IPS-NIHi11 (cell line): ENCODE measurements at regions not wholly inside any gene's neighbourhood (a gene's known extent, or its start where the extent isn't known, plus 50 kb on each side); places are given as distances from the start of the nearest gene placed in this dataset.

Experiments
- DNase-seq: peaks from one replicate; pipeline ENCODE4 v3.0.0; 2012; ENCODE audit warnings: mixed read lengths, low spot score

DNA sequence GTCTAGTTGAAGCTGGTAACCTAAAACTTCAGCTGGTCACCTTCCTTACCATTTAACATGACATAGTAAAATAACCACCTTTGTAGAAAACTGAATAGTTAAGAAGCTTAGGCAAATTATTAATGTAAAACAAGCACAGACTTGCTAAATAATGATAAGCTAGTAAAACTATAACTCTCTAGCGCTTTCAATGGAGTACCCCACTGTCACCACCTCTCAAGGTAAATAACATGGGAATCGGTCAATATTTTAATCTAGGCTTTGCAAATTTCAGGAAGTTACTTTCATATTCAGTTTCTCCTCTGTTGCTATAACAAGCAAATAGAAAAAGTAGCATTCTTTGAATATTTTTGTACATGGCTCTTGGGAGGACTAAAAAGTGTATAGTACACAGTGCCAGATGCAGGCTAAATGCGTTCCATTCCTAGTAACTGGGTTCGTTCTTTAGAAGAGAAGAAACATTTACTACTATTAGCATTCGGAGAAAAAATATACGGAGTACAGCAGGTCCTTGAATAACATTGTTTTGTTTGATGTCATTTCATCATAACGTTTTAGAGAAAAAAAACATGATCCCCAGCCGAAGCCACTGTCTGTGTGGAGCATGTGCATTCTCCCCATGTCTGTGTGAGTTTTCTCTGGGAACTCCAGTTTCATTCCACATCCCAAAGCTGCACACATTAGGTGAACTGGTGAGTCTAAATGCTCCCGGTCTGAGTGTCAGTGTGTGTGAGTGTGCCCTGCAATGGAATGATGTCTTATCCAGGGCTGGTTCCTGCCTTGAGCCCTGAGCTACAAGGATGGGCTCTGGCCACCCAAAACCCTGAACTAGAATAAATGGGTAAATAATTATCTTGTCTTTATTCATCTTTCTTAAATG is 52.5 kb downstream of the EPRS1 start:
- DNase-seq, result no peak

DNA sequence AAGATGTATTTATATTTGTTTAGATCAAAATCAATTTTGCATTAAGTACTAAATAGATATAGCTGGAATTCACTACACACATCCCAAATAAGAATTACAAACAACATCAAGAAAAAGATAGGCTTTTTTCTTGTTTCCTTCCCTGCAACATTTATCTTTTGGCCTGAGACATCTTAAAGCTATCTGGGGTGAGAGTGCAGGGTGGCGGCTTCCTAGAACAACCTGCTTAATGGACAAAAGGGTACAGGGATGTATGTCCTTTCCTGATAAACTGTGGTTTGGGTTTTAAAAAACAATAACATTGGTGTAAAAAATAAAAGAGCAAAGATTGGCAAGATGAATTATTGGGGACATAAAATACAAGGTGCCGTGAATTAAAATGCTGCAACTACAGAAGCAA is 54.4 kb downstream of the EPRS1 start:
- DNase-seq, result no peak

DNA sequence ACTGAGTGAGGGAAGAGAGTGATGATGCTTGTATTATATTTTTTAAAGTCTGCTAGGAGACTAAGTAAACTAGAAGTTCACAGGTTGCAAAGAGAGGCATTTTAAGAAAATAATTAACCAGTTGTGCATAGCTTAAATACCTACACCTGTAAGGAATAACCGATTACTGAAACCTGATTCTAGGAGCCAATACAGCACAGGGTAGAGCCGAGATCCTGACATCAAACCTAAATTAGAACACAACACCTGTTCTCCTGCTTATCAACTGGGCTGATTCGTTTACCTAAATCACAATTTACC is 54.8 kb downstream of the EPRS1 start:
- no peak for DNase-seq

DNA sequence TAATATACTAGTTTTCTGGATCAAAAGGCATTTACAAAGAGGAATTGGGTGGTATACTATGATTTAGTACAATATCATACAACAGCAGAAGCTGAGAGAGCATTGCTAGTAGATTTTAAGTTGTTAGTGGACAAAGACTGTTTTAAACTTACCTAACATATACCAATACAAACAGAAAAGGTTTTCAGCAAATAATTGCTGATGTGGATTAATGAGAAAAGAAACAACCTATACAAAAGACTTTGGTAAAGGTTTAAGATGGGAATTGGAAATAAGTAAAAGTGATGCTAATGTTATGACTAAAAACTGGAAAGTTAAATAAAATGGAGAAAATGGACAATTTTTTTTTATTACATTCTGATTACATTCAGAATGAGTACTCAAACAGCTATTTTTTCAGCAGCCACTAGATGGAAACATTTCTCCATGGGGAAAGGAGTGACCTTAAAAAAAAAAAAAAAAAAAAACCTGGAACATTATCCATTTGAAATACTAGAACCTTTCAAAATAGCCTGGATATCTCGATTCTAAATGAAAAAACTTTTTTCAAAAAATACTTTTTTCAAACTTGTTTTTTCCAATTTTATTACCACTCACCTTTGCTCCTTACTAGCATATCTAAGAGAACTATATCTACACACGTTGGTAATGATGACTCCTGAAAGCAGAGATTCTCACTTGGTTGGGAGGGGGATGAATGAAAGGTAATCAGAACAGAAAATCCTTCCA is 55.4 kb downstream of the EPRS1 start:
- DNase-seq, result peak; percentile 14

DNA sequence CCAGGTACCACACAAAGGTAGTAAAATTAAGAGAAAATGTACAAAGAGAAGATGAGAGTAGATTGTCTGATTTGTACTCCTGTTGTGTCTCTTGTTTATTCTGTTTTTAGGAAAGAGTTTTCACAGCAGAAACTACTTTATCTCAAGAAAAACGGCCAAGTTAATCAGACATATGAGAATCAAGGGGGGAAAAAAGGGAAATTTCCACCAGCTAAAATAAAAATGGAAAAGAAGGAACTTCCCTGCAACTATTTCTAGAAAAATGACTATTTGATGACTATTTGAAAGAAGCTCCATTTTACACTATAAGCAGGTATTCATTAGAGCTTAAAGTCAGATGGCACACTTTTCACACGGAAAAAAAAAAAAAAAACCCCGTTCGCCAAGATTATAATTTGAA is 56.5 kb downstream of the EPRS1 start:
- no peak for DNase-seq

DNA sequence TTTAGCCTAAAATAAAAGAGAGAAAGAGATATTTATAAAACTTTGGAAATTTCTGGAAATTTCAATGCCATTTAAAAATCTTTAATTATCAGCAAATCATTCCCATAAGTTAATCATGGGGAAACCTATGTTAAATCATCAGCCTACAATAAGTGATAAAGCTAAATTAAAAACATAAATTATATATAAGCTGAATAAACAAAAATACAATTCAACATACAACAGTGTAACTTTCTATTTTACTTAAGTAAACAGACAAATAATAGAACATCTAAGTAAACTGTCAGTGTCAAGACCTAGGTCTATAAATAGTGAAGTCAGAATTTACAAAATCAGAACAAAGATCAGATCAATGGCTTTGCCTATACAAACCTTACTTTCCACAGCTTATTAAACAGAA is 57.5 kb downstream of the EPRS1 start:
- no peak for DNase-seq

DNA sequence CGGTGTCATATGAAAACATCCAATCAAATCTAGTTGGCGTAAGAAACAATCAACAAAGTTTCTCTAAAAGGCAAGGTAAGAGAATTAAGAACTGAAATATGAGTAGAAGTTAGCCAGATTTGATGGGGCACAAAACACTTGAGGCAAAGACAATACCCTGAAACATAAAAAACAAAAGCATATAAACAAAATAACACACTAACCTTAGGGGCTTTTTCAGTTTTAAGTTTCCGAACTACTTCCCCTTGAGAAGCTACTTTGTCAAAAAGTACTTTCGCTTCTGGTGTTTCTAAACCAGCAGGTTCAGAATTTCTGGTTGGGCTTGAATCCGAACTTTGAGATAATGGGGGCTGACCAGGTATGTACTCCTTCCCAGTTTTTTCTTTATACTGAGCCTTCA is 57.9 kb downstream of the EPRS1 start:
- no peak for DNase-seq

DNA sequence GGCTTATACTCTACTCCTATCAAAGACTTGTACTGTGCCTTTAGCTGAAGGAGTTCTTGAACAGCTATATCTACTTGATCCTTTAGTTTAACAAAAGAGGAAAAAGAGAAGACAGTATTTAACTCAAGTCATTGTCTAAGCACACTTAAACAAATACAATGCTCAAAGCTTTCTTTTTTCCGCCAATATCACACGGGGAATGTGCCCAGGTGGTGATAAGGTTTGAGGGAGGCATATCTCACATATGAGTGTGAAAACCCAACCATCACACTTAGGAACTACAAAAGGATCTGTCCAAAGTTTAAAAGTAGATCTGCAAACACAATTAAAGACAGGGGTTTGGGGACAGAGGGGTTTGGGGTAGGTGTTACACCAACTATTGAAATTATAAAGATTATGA is 59.0 kb upstream of the SLC30A10 start:
- no peak for DNase-seq

DNA sequence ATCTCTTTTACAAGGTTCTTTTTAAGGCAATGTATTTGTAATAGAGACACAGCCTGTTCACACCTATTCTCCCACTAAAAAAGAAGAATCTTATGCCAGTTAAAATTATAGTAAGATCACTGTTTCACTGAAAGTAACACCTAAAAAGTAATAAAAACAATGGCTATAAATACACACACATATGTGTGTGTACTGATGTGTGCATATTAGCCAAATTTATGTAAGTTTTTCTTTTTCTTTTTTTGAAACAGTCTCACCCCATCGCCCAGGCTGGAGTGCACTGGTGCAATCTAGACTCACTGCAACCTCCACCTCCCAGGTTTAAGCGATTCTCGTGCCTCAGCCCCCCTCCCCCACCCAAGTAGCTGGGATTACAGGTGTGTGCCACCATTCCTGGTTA is 56.8 kb upstream of the SLC30A10 start:
- DNase-seq, result no peak
